ENCODE measurements at regions not wholly inside any gene's neighbourhood (a gene's known extent, or its start where the extent isn't known, plus 50 kb on each side); places are given as distances from the start of the nearest gene placed in this dataset.

- intact Hi-C loops (cut with micrococcal nuclease) = no loop called here
- no peaks in the 10 kb centered on the region for H3K79me2 ChIP-seq (ENCODE audit: insufficient read depth, low read length)
- no peaks in the 10 kb centered on the region for H3K9me3 ChIP-seq (ENCODE audit: control insufficient read depth in 1 of 2, insufficient read depth in 1 of 2, low read depth in 1 of 2, low read length in 2 of 2)
- no peak overlapping the region for H3K4me3 ChIP-seq (replicated peaks in 1 of 2; ENCODE audit: low read depth in 1 of 2, low read length in 2 of 2)
- no peak for DNase-seq (ENCODE audit: low read depth, low spot score)
- H3K9ac ChIP-seq (ENCODE audit: low read length) = no peak overlapping the region
- no peaks in the 10 kb centered on the region for H3K4me1 ChIP-seq (ENCODE audit: control insufficient read depth in 1 of 2, insufficient read depth in 2 of 2, low read length in 2 of 2)
- no peak for ATAC-seq
- POLR2A ChIA-PET = no interaction called here
- no peak for TF ChIP-seq YY1 (IDR thresholded peaks at IDR 0.05; ENCODE audit: extremely low read depth, insufficient replicate concordance, low read depth, low read length)
- no peak for TF ChIP-seq ELF1 (IDR thresholded peaks at IDR 0.05; ENCODE audit: borderline replicate concordance, low read depth)
- TF ChIP-seq CEBPB (IDR thresholded peaks at IDR 0.05; ENCODE audit: low read depth) = no peak
- no peak for TF ChIP-seq FOSL1 (IDR thresholded peaks at IDR 0.05; ENCODE audit: low read depth)
- TF ChIP-seq JUND (IDR thresholded peaks at IDR 0.05) = no peak
- no peak for TF ChIP-seq ZNF274 (IDR thresholded peaks at IDR 0.05; ENCODE audit: low read depth, low read length)
- no peak for TF ChIP-seq EZH2 (IDR thresholded peaks at IDR 0.05)
- TF ChIP-seq POLR2AphosphoS5 (IDR thresholded peaks at IDR 0.05; ENCODE audit: low read depth, low read length) = no peak
- TF ChIP-seq RAD21 (IDR thresholded peaks at IDR 0.05; ENCODE audit: low read depth) = no peak
- TF ChIP-seq SIN3A (IDR thresholded peaks at IDR 0.05; ENCODE audit: low read depth) = no peak
- no peak for TF ChIP-seq ATF3 (IDR thresholded peaks at IDR 0.05)
- H3K4me2 ChIP-seq (ENCODE audit: low read length) = no peak overlapping the region
- BruUV-seq (replicated peaks) = no TSS peak
- H3K27ac ChIP-seq (ENCODE audit: low read depth, low read length) = no peak overlapping the region
- CTCF ChIA-PET = no interaction called here
- H3K9me2 ChIP-seq (ENCODE audit: insufficient read depth) = no peaks in the 10 kb centered on the region
- no peaks in the 10 kb centered on the region for H4K20me1 ChIP-seq (ENCODE audit: insufficient read depth)
- H2AFZ ChIP-seq (ENCODE audit: low read depth, low read length, poor library complexity, severe bottlenecking) = no peak overlapping the region
- RAD21 ChIA-PET (ENCODE audit: low non-redundant PET in 1 of 2, low total read pairs in 2 of 2, uncharacterized antibody in 2 of 2, unreplicated experiment in 2 of 2) = no interaction called here
- no peaks in the 10 kb centered on the region for H3K27me3 ChIP-seq (ENCODE audit: insufficient read depth, low read length)
- no peaks in the 10 kb centered on the region for H3K36me3 ChIP-seq (ENCODE audit: control insufficient read depth in 1 of 2, insufficient read depth in 2 of 2, low read length in 2 of 2)
These were observed 337.8 kb upstream of the DAB1 start for GRCh38 chr1:57761628-57762027.

GRCh38 chr1:57752843-57753242 is 329.0 kb upstream of the DAB1 start:
- Histone ChIP-seq H3K79me2 (ENCODE audit: insufficient read depth, low read length) (no peaks in the 10 kb centered on the region), H2AFZ (ENCODE audit: low read depth, low read length, poor library complexity, severe bottlenecking) (no peak overlapping the region), H3K9me2 (ENCODE audit: insufficient read depth) (no peaks in the 10 kb centered on the region), H3K9ac (ENCODE audit: low read length) (no peak overlapping the region), H3K27ac (ENCODE audit: low read depth, low read length) (no peak overlapping the region), H3K27me3 (ENCODE audit: insufficient read depth, low read length) (no peaks in the 10 kb centered on the region), H3K4me1 (ENCODE audit: control insufficient read depth in 1 of 2, insufficient read depth in 2 of 2, low read length in 2 of 2) (no peaks in the 10 kb centered on the region), H4K20me1 (ENCODE audit: insufficient read depth) (no peaks in the 10 kb centered on the region), H3K36me3 (ENCODE audit: control insufficient read depth in 1 of 2, insufficient read depth in 2 of 2, low read length in 2 of 2) (no peaks in the 10 kb centered on the region), H3K9me3 (ENCODE audit: control insufficient read depth in 1 of 2, insufficient read depth in 1 of 2, low read depth in 1 of 2, low read length in 2 of 2) (no peaks in the 10 kb centered on the region), H3K4me2 (ENCODE audit: low read length) (no peak overlapping the region), H3K4me3 (replicated peaks in 1 of 2; ENCODE audit: low read depth in 1 of 2, low read length in 2 of 2) (no peak overlapping the region)
- POLR2A ChIA-PET = no interaction called here
- intact Hi-C loops (cut with micrococcal nuclease) = no loop called here
- RAD21 ChIA-PET (ENCODE audit: low non-redundant PET in 1 of 2, low total read pairs in 2 of 2, uncharacterized antibody in 2 of 2, unreplicated experiment in 2 of 2) = no interaction called here
- ATAC-seq (no peak), DNase-seq (ENCODE audit: low read depth, low spot score) (no peak)
- CTCF ChIA-PET = no interaction called here
- BruUV-seq (replicated peaks) = no TSS peak
- TF ChIP-seq RAD21 (IDR thresholded peaks at IDR 0.05; ENCODE audit: low read depth) (no peak), POLR2AphosphoS5 (IDR thresholded peaks at IDR 0.05; ENCODE audit: low read depth, low read length) (no peak), ZBTB33 (IDR thresholded peaks at IDR 0.05; ENCODE audit: extremely low read depth, insufficient replicate concordance, low read length) (no peak), REST (IDR thresholded peaks at IDR 0.05; ENCODE audit: low read depth) (no peak), ZFX (IDR thresholded peaks at IDR 0.05) (no peak), EZH2 (IDR thresholded peaks at IDR 0.05) (no peak), SP1 (IDR thresholded peaks at IDR 0.05; ENCODE audit: low read depth) (no peak), POLR2A (IDR thresholded peaks at IDR 0.05; ENCODE audit: borderline replicate concordance, extremely low read depth, insufficient read depth, insufficient read length) (no peak), MAX (IDR thresholded peaks at IDR 0.05) (no peak), CBX3 (IDR thresholded peaks at IDR 0.05; ENCODE audit: low read depth) (no peak)
